Endothelial cell of umbilical vein (primary cell): ENCODE measurements at regions not wholly inside any gene's neighbourhood (a gene's known extent, or its start where the extent isn't known, plus 50 kb on each side); places are given as distances from the start of the nearest gene placed in this dataset.

Experiments
- BruUV-seq: library from RNA; stranded (reverse); fragments of 400-500 nt; replicated peaks from 2 replicates; lab custom pipeline; 2021; lab: Mats Ljungman, UMichigan
- CTCF ChIA-PET: fragments of 300-600, 350-600 bp; sonication (Branson Sonifier 250); formaldehyde crosslinking; loops from one replicate; lab custom pipeline; 2021; ENCODE audit warnings: antibody characterized with exemption, inconsistent platforms; lab: Charles Lee
- POLR2A ChIA-PET: fragments of 300-600, 350-600 bp; sonication (Branson Sonifier 250); formaldehyde crosslinking; loops from one replicate; lab custom pipeline; 2021; ENCODE audit warnings: antibody characterized with exemption, inconsistent platforms; lab: Charles Lee
- DNase-seq: peaks from one replicate; pipeline ENCODE4 v3.0.0-alpha.2; 2011; ENCODE audit warnings: low read depth, low spot score
- FAIRE-seq: peaks from 2 replicates; lab custom pipeline; 2011; peaks lifted over from hg19 to GRCh38; lab: Jason Lieb, UNC
- H2AFZ ChIP-seq: 2 replicates; pipeline ENCODE4 v1.6.0; 2012; ENCODE audit warnings: low read depth, low read length, control low read depth, inconsistent platforms
- H3K27ac ChIP-seq: 2 replicates; pipeline ENCODE4 v1.5.1; 2011; ENCODE audit warnings: low read depth, mild to moderate bottlenecking, control low read depth, low read length, moderate library complexity; ENCODE audit not compliant: insufficient read depth
- H3K27me3 ChIP-seq, 2 experiments: 2 replicates each; pipeline versions ENCODE4 v1.6.0 to v1.6.1; 2011; ENCODE audit warnings: low read length in 2 of 2, mixed read lengths in 1 of 2; ENCODE audit not compliant: control insufficient read depth in 2 of 2, insufficient read depth in 2 of 2
- H3K36me3 ChIP-seq, 2 experiments: 2 replicates in 1 of 2; 3 replicates in 1 of 2; pipeline ENCODE4 v1.5.1; 2011; ENCODE audit warnings: low read length in 2 of 2, mild to moderate bottlenecking in 1 of 2, moderate library complexity in 1 of 2; ENCODE audit not compliant: control insufficient read depth in 2 of 2, insufficient read depth in 2 of 2; ENCODE audit errors: extremely low read depth in 1 of 2
- H3K4me1 ChIP-seq: 3 replicates; pipeline ENCODE4 v1.5.1; 2011; ENCODE audit warnings: mild to moderate bottlenecking, low read length; ENCODE audit not compliant: control insufficient read depth, insufficient read depth; ENCODE audit errors: extremely low read depth
- H3K4me2 ChIP-seq: 2 replicates; pipeline ENCODE4 v1.6.1; 2011; ENCODE audit warnings: low read length, control low read depth, mixed read lengths; ENCODE audit not compliant: insufficient read depth
- H3K4me3 ChIP-seq, 3 experiments: fragments of 200-600 bp in 1 of 3; sonication (generic), shearing (Covaris generic) in 1 of 3; replicated peaks in 1 of 3; 2 replicates each; pipeline ENCODE4 v1.5.1; 2011 to 2016; ENCODE audit warnings: control low read depth in 3 of 3, low read length in 3 of 3, mild to moderate bottlenecking in 2 of 3, inconsistent platforms in 1 of 3, low read depth in 1 of 3, moderate library complexity in 1 of 3; ENCODE audit not compliant: insufficient read depth in 1 of 3
- H3K79me2 ChIP-seq: 2 replicates; pipeline ENCODE4 v1.6.0; 2012; ENCODE audit warnings: low read length, inconsistent platforms; ENCODE audit not compliant: control insufficient read depth, insufficient read depth
- H3K9ac ChIP-seq: replicated peaks from 2 replicates; pipeline ENCODE3; 2011; ENCODE audit warnings: low read length, control low read depth; ENCODE audit not compliant: insufficient read depth; ENCODE audit errors: extremely low read depth
- H3K9me1 ChIP-seq: replicated peaks from 3 replicates; pipeline ENCODE4 v1.6.0; 2011; ENCODE audit warnings: mild to moderate bottlenecking, low read length; ENCODE audit not compliant: control insufficient read depth, insufficient read depth; ENCODE audit errors: extremely low read depth
- H3K9me3 ChIP-seq: replicated peaks from 2 replicates; pipeline ENCODE4 v1.5.1; 2012; ENCODE audit warnings: low read length, inconsistent platforms; ENCODE audit not compliant: control insufficient read depth, insufficient read depth
- H4K20me1 ChIP-seq: replicated peaks from 2 replicates; pipeline ENCODE3; 2011; ENCODE audit warnings: mild to moderate bottlenecking, low read length; ENCODE audit not compliant: control insufficient read depth, insufficient read depth; ENCODE audit errors: extremely low read depth
- CTCF ChIP-seq, 2 donors: IDR thresholded peaks; 1 replicate in 1 of 2; 2 replicates in 1 of 2; pipeline ENCODE4 v1.5.1; 2011; ENCODE audit warnings: low read length in 2 of 2, mild to moderate bottlenecking in 2 of 2, moderate library complexity in 2 of 2, control low read depth in 1 of 2, inconsistent platforms in 1 of 2, low read depth in 1 of 2; ENCODE audit not compliant: insufficient read depth in 1 of 2; ENCODE audit errors: extremely low read depth in 1 of 2
- EZH2 ChIP-seq: IDR thresholded peaks from 2 replicates; pipeline ENCODE4 v1.6.1; 2012; ENCODE audit warnings: borderline replicate concordance, low read depth, mild to moderate bottlenecking, moderate library complexity, low read length, inconsistent platforms; ENCODE audit not compliant: severe bottlenecking
- FOS ChIP-seq: IDR thresholded peaks from 2 replicates; pipeline ENCODE4 v1.6.1; 2011; ENCODE audit warnings: mild to moderate bottlenecking, low read length, moderate library complexity, borderline replicate concordance; ENCODE audit not compliant: insufficient read depth
- GATA2 ChIP-seq: IDR thresholded peaks from 2 replicates; pipeline ENCODE4 v1.7.0; 2011; ENCODE audit warnings: low read depth, mild to moderate bottlenecking, moderate library complexity, mixed read lengths, low read length; ENCODE audit not compliant: insufficient read length, insufficient read depth
- JUN ChIP-seq: IDR thresholded peaks from 2 replicates; pipeline ENCODE4 v1.6.1; 2011; ENCODE audit warnings: borderline replicate concordance, low read depth; ENCODE audit not compliant: insufficient read length, insufficient read depth
- MAX ChIP-seq: IDR thresholded peaks from 2 replicates; pipeline ENCODE4 v1.6.1; 2011; ENCODE audit not compliant: insufficient read depth, insufficient read length
- MYC ChIP-seq: IDR thresholded peaks from one replicate; pipeline ENCODE4 v1.6.1; 2011; ENCODE audit warnings: mild to moderate bottlenecking, low read depth, low read length
- POLR2A ChIP-seq: IDR thresholded peaks from 2 replicates; pipeline ENCODE4 v1.6.1; 2012; ENCODE audit warnings: low read depth, mild to moderate bottlenecking, control low read depth, low read length
- POLR2AphosphoS5 ChIP-seq: IDR thresholded peaks from 2 replicates; pipeline ENCODE4 v1.6.1; 2012; ENCODE audit warnings: low read depth, mild to moderate bottlenecking, control low read depth, low read length, moderate library complexity; ENCODE audit not compliant: insufficient read depth
- dilution Hi-C: fragments of 300-500 bp; cut with MboI; formaldehyde crosslinking; loops from one replicate; pipeline ENCODE4 v1.15.0; 2019; ENCODE audit warnings: low sequenced_read_pairs; ENCODE audit not compliant: extremely low pct_ligation_motif_present
- intact Hi-C: fragments of 100-400 bp; cut with micrococcal nuclease; formaldehyde crosslinking; loops from one replicate; pipeline ENCODE4 v1.10.0; 2022

- no peak for TF ChIP-seq MAX
- TF ChIP-seq EZH2: no peak
- TF ChIP-seq FOS: no peak
- no peak for TF ChIP-seq POLR2AphosphoS5
- TF ChIP-seq POLR2A: no peak
- TF ChIP-seq CTCF (IDR thresholded peaks at IDR 0.05; ENCODE audit: extremely low read depth in 1 of 2, insufficient read depth in 1 of 2, low read depth in 1 of 2, low read length in 2 of 2): no peak
- TF ChIP-seq GATA2: no peak
- TF ChIP-seq MYC: no peak
- TF ChIP-seq JUN: no peak
- FAIRE-seq (no peak), DNase-seq (no peak)
- no TSS peak for BruUV-seq
- Histone ChIP-seq H2AFZ (no peak overlapping the region), H3K4me2 (no peak overlapping the region), H3K79me2 (no peaks in the 10 kb centered on the region), H3K4me3 (no peak overlapping the region), H3K27me3 (peaks cover 26 to 54% of the 10 kb centered on the region in 2 experiments), H4K20me1 (no peaks in the 10 kb centered on the region), H3K9me1 (no peaks in the 10 kb centered on the region), H3K36me3 (no peaks in the 10 kb centered on the region), H3K4me1 (no peaks in the 10 kb centered on the region), H3K9ac (no peak overlapping the region), H3K27ac (no peak overlapping the region), H3K9me3 (no peaks in the 10 kb centered on the region)
- dilution Hi-C loops (no loop called here), intact Hi-C loops (no loop called here)
- ChIA-PET POLR2A (no interaction called here), CTCF (interaction anchor here (0.8 kb wide), 1 partner anchor 13 kb away, joined by 3 read pairs; no protein-coding TSS in a partner anchor)
These were observed 111.5 kb upstream of the ZNF618 start for GRCh38 chr9:113764572-113764971.
